ENCODE measurements at regions not wholly inside any gene's neighbourhood (a gene's known extent, or its start where the extent isn't known, plus 50 kb on each side); places are given as distances from the start of the nearest gene placed in this dataset.

- TF ChIP-seq, protein P1, sequence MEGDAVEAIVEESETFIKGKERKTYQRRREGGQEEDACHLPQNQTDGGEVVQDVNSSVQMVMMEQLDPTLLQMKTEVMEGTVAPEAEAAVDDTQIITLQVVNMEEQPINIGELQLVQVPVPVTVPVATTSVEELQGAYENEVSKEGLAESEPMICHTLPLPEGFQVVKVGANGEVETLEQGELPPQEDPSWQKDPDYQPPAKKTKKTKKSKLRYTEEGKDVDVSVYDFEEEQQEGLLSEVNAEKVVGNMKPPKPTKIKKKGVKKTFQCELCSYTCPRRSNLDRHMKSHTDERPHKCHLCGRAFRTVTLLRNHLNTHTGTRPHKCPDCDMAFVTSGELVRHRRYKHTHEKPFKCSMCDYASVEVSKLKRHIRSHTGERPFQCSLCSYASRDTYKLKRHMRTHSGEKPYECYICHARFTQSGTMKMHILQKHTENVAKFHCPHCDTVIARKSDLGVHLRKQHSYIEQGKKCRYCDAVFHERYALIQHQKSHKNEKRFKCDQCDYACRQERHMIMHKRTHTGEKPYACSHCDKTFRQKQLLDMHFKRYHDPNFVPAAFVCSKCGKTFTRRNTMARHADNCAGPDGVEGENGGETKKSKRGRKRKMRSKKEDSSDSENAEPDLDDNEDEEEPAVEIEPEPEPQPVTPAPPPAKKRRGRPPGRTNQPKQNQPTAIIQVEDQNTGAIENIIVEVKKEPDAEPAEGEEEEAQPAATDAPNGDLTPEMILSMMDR (IDR thresholded peaks at IDR 0.05; ENCODE audit: low read depth, low read length, missing control alignments): no peak
- DNase-seq (ENCODE audit: extremely low read depth, low read depth): no peak
- no peak overlapping the region for H3K4me3 ChIP-seq (replicated peaks; ENCODE audit: low read depth, low read length)
Measured at GRCh38 chr11:116085031-116085635, 580.9 kb upstream of the CADM1 start.

DNA sequence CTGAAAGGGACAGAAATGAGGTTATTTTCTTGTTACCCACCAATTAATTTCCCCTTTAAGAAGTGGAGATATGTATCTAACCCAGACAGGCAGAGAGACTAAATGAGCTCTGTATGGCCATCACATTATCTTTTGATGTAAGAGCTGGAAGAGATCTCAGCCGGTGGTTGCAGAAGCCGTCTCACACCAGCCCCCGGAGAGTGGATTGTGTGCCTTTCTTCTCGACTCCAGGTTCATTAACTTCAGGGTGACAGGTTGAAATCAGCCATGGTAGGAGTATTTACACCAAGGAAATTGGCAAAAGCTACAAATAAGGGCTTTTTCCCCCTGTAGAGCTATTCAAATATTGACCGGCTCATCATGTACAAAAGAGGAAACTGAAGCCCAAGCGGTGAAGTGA lies 580.3 kb upstream of the CADM1 start:
- TF ChIP-seq, protein P1 (IDR thresholded peaks at IDR 0.05; ENCODE audit: low read depth, low read length, missing control alignments): no peak
- H3K4me3 ChIP-seq (replicated peaks; ENCODE audit: low read depth, low read length): no peak overlapping the region
- DNase-seq (ENCODE audit: extremely low read depth, low read depth): no peak

DNA sequence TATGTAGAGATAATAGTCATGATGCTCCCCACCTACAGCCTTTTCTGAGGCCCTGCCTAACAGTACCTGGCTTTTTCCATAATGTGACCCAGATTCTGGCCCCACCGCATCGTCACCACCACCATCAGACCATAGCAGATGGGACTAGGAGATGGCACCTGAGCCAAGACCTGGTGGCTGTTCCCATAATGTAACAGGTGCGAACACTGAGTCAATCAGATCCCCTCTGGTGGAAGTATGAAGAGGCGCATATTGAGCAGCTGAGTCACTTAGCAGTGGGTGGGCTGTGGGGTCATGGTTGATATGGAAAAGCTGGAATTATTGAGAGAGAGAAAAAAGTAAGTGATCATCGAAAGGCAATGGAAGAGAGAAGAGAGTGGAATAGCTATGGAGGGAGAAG lies 578.0 kb upstream of the CADM1 start:
- DNase-seq (ENCODE audit: extremely low read depth, low read depth): no peak
- H3K4me3 ChIP-seq (replicated peaks; ENCODE audit: low read depth, low read length): no peak overlapping the region
- TF ChIP-seq, protein P1 (IDR thresholded peaks at IDR 0.05; ENCODE audit: low read depth, low read length, missing control alignments): no peak

DNA sequence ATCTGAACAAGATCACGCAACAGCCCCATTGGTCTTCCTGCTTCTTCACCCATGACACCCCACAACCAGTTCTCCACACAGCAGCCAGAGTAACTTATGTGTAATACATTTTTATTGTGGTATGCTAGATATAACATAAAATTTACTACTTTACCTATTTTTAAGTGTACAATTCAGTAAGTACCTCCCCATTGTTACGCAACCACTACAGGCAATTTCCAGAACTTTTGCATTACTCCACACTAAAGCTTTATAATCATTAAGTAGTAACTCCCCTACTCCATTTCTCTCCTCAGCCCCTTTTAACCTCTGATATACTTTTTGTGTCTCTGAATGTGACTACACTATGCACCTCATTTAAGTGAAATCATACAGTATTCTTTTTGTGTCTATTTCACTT lies 575.4 kb upstream of the CADM1 start:
- H3K4me3 ChIP-seq (replicated peaks; ENCODE audit: low read depth, low read length): no peak overlapping the region
- no peak for DNase-seq (ENCODE audit: extremely low read depth, low read depth)
- TF ChIP-seq, protein P1 (IDR thresholded peaks at IDR 0.05; ENCODE audit: low read depth, low read length, missing control alignments): no peak

DNA sequence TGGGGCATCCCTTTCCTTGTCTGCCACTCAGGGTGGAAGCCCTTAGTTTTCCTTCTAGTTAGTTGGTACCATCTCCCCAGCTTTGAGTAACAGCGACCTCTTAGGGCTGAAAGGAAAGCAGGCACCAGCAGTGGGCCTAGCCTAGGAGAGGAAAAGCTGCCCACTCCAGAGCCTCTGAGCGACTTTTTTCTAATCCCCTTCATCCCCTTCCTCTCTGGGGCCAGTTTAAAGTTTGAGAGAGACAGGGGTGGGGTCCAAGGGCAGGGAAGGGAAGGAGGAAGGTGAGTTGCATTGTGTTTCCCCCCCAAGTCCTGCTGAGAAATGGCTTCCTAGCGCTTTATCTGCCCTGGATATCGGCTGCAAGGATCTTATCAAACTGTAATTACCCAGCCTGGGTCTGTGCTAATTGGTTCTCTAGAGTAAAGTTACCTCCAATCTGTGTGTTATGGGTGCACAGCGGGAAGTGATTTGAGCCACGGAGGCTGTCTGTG lies 573.9 kb upstream of the CADM1 start:
- no peak overlapping the region for H3K4me3 ChIP-seq (replicated peaks; ENCODE audit: low read depth, low read length)
- no peak for DNase-seq (ENCODE audit: extremely low read depth, low read depth)
- TF ChIP-seq, protein P1 (IDR thresholded peaks at IDR 0.05; ENCODE audit: low read depth, low read length, missing control alignments): no peak

DNA sequence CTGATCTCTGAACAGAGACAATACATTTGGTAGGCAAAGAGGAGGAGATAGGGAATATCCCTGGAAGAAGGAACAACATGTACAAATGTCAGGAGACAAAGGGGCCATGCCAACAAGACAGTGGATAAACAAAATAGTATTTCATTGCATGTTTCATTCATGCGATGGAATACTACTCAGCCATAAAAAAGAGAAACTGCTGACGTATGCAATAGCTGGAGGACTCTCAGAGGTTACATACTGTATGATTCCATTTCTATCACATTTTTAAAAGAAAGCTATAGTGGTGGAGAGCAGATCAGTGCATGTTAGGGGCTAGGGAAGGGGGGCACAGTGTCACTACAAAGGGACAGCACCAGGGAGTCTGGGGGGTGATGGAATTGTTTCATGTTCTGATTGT lies 572.9 kb upstream of the CADM1 start:
- DNase-seq (ENCODE audit: extremely low read depth, low read depth): no peak
- TF ChIP-seq, protein P1 (IDR thresholded peaks at IDR 0.05; ENCODE audit: low read depth, low read length, missing control alignments): no peak
- H3K4me3 ChIP-seq (replicated peaks; ENCODE audit: low read depth, low read length): no peak overlapping the region
